Liver (tissue), 3 donors: ENCODE measurements at regions not wholly inside any gene's neighbourhood (a gene's known extent, or its start where the extent isn't known, plus 50 kb on each side); places are given as distances from the start of the nearest gene placed in this dataset.

Source experiments
- MAX ChIP-seq: IDR thresholded peaks from 2 replicates; pipeline ENCODE4 v1.6.1; 2016; ENCODE audit warnings: antibody characterized with exemption
- RAD21 ChIP-seq, 2 donors: IDR thresholded peaks; 2 replicates each; pipeline ENCODE4 v1.6.1; 2016; ENCODE audit warnings: antibody characterized with exemption in 2 of 2, mild to moderate bottlenecking in 2 of 2
- TF ChIP-seq, protein P1 (sequence below): fragments of 150-350 bp; IDR thresholded peaks from 2 replicates; pipeline ENCODE4 v1.5.1; 2017; ENCODE audit warnings: improper control_type of control experiment, low read depth, low read length; ENCODE audit not compliant: missing input control
- donor health status: healthy.
- donor health status: healthy.

GRCh38 chr10:45151467-45152214, 150.9 kb downstream of the ZNF22 start:
- TF ChIP-seq, protein P1, sequence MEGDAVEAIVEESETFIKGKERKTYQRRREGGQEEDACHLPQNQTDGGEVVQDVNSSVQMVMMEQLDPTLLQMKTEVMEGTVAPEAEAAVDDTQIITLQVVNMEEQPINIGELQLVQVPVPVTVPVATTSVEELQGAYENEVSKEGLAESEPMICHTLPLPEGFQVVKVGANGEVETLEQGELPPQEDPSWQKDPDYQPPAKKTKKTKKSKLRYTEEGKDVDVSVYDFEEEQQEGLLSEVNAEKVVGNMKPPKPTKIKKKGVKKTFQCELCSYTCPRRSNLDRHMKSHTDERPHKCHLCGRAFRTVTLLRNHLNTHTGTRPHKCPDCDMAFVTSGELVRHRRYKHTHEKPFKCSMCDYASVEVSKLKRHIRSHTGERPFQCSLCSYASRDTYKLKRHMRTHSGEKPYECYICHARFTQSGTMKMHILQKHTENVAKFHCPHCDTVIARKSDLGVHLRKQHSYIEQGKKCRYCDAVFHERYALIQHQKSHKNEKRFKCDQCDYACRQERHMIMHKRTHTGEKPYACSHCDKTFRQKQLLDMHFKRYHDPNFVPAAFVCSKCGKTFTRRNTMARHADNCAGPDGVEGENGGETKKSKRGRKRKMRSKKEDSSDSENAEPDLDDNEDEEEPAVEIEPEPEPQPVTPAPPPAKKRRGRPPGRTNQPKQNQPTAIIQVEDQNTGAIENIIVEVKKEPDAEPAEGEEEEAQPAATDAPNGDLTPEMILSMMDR: no peak
- TF ChIP-seq MAX (no peak), RAD21 (IDR thresholded peaks at IDR 0.05) (no peak)
